H9 (cell line): ENCODE measurements at regions not wholly inside any gene's neighbourhood (a gene's known extent, or its start where the extent isn't known, plus 50 kb on each side); places are given as distances from the start of the nearest gene placed in this dataset.

Experiments used
- DNase-seq: peaks from one replicate; pipeline ENCODE4 v3.0.0-alpha.2; 2017
- H2AFZ ChIP-seq: one replicate; pipeline ENCODE4 v1.6.1; 2013; ENCODE audit warnings: mild to moderate bottlenecking, low read length, control low read depth, moderate library complexity
- H2AK5ac ChIP-seq: 2 replicates; pipeline ENCODE4 v1.6.1; 2013; ENCODE audit warnings: low read length, control low read depth, mixed read lengths; ENCODE audit not compliant: insufficient read length
- H2BK120ac ChIP-seq: one replicate; pipeline ENCODE4 v1.6.1; 2013; ENCODE audit warnings: low read depth, mild to moderate bottlenecking, low read length, control low read depth, inconsistent platforms; ENCODE audit not compliant: poor library complexity, severe bottlenecking
- H2BK12ac ChIP-seq: 2 replicates; pipeline ENCODE4 v1.6.1; 2013; ENCODE audit warnings: low read length, control low read depth, mixed read lengths, low read depth; ENCODE audit not compliant: insufficient read length
- H2BK15ac ChIP-seq: 2 replicates; pipeline ENCODE4 v1.6.1; 2013; ENCODE audit warnings: low read depth, low read length, control low read depth
- H2BK20ac ChIP-seq: one replicate; pipeline ENCODE4 v1.6.1; 2013; ENCODE audit warnings: low read depth, mild to moderate bottlenecking, low read length, control low read depth, inconsistent platforms; ENCODE audit not compliant: poor library complexity, severe bottlenecking
- H2BK5ac ChIP-seq: 2 replicates; pipeline ENCODE4 v1.6.1; 2013; ENCODE audit warnings: low read length, control low read depth, mixed read lengths; ENCODE audit not compliant: insufficient read length
- H3K14ac ChIP-seq: 2 replicates; pipeline ENCODE4 v1.6.1; 2013; ENCODE audit warnings: low read length, control low read depth; ENCODE audit not compliant: insufficient read depth
- H3K18ac ChIP-seq: 2 replicates; pipeline ENCODE4 v1.6.1; 2013; ENCODE audit warnings: low read depth, mild to moderate bottlenecking, mixed read lengths, low read length, control low read depth; ENCODE audit not compliant: insufficient read length
- H3K23ac ChIP-seq: 2 replicates; pipeline ENCODE4 v1.6.1; 2013; ENCODE audit warnings: low read length, control low read depth, mixed read lengths, low read depth; ENCODE audit not compliant: insufficient read length
- H3K23me2 ChIP-seq: 2 replicates; pipeline ENCODE4 v1.6.1; 2013; ENCODE audit warnings: low read depth, mild to moderate bottlenecking, mixed read lengths, low read length, control low read depth; ENCODE audit not compliant: insufficient read length, poor library complexity, severe bottlenecking
- H3K27ac ChIP-seq: 2 replicates; pipeline ENCODE4 v1.5.1; 2013; ENCODE audit warnings: low read length, control low read depth, mixed read lengths, low read depth; ENCODE audit not compliant: insufficient read length
- H3K27me3 ChIP-seq: 2 replicates; pipeline ENCODE4 v1.6.1; 2013; ENCODE audit warnings: low read length, control low read depth, inconsistent platforms; ENCODE audit not compliant: insufficient read depth
- H3K4ac ChIP-seq: 2 replicates; pipeline ENCODE4 v1.6.1; 2013; ENCODE audit warnings: low read depth, mild to moderate bottlenecking, control low read depth, inconsistent platforms, low read length, moderate library complexity
- H3K4me1 ChIP-seq: 2 replicates; pipeline ENCODE4 v1.6.1; 2013; ENCODE audit warnings: low read length, control low read depth, inconsistent platforms; ENCODE audit not compliant: insufficient read depth
- H3K4me2 ChIP-seq: 2 replicates; pipeline ENCODE4 v1.6.1; 2013; ENCODE audit warnings: low read length, control low read depth, mixed read lengths; ENCODE audit not compliant: insufficient read length, insufficient read depth
- H3K56ac ChIP-seq: 2 replicates; pipeline ENCODE4 v1.6.1; 2013; ENCODE audit warnings: low read depth, mild to moderate bottlenecking, mixed read lengths, low read length, control low read depth; ENCODE audit not compliant: insufficient read length
- H3K79me1 ChIP-seq: 2 replicates; pipeline ENCODE4 v1.6.1; 2013; ENCODE audit warnings: low read depth, mild to moderate bottlenecking, moderate library complexity, low read length, control low read depth, inconsistent platforms; ENCODE audit not compliant: insufficient read depth, poor library complexity, severe bottlenecking
- H3K79me2 ChIP-seq: 2 replicates; pipeline ENCODE4 v1.6.1; 2013; ENCODE audit warnings: low read length, control low read depth, inconsistent platforms; ENCODE audit not compliant: insufficient read depth
- H3K9ac ChIP-seq: 2 replicates; pipeline ENCODE4 v1.6.1; 2013; ENCODE audit warnings: low read length, control low read depth, mixed read lengths; ENCODE audit not compliant: insufficient read length; ENCODE audit errors: extremely low read depth
- H3K9me3 ChIP-seq: one replicate; pipeline ENCODE4 v1.6.1; 2013; ENCODE audit warnings: low read depth, low read length, inconsistent platforms; ENCODE audit not compliant: control insufficient read depth
- H3T11ph ChIP-seq: one replicate; pipeline ENCODE4 v1.6.1; 2013; ENCODE audit warnings: mild to moderate bottlenecking, low read length, control low read depth, inconsistent platforms
- H4K20me1 ChIP-seq: one replicate; pipeline ENCODE4 v1.6.1; 2013; ENCODE audit not compliant: control insufficient read depth, insufficient read length, insufficient read depth
- H4K5ac ChIP-seq: 2 replicates; pipeline ENCODE4 v1.6.1; 2013; ENCODE audit warnings: low read depth, mild to moderate bottlenecking, mixed read lengths, low read length, control low read depth; ENCODE audit not compliant: insufficient read length
- H4K8ac ChIP-seq: replicated peaks from 2 replicates; pipeline ENCODE4 v1.6.1; 2013; ENCODE audit warnings: low read length, control low read depth, mixed read lengths, low read depth; ENCODE audit not compliant: insufficient read length
- H4K91ac ChIP-seq: 2 replicates; pipeline ENCODE4 v1.6.1; 2013; ENCODE audit warnings: low read depth, mild to moderate bottlenecking, moderate library complexity, mixed read lengths, low read length, control low read depth; ENCODE audit not compliant: insufficient read length
- H3K27ac Mint-ChIP-seq, 3 experiments: 2 replicates in 2 of 3; 3 replicates in 1 of 3; pipeline ENCODE4 v1.8.0; 2020 to 2021; ENCODE audit warnings: mixed read lengths in 3 of 3, mild to moderate bottlenecking in 1 of 3, moderate library complexity in 1 of 3
- H3K27me3 Mint-ChIP-seq: 2 replicates; pipeline ENCODE4 v1.8.0; 2021; ENCODE audit warnings: low read depth, mild to moderate bottlenecking, moderate library complexity, mixed read lengths
- H3K36me3 Mint-ChIP-seq, 3 experiments: 2 replicates in 2 of 3; 3 replicates in 1 of 3; pipeline ENCODE4 v1.8.0; 2020 to 2021; ENCODE audit warnings: low read depth in 3 of 3, mixed read lengths in 3 of 3; ENCODE audit not compliant: insufficient read depth in 1 of 3
- H3K4me1 Mint-ChIP-seq, 2 experiments: 2 replicates each; pipeline ENCODE4 v1.8.0; 2020; ENCODE audit warnings: mixed read lengths in 2 of 2
- H3K4me3 Mint-ChIP-seq, 2 experiments: 2 replicates in 1 of 2; 3 replicates in 1 of 2; pipeline ENCODE4 v1.8.0; 2020 to 2021; ENCODE audit warnings: mild to moderate bottlenecking in 2 of 2, mixed read lengths in 2 of 2, moderate library complexity in 1 of 2
- H3K9me3 Mint-ChIP-seq, 2 experiments: 2 replicates in 1 of 2; 3 replicates in 1 of 2; pipeline ENCODE4 v1.8.0; 2020; ENCODE audit warnings: mild to moderate bottlenecking in 2 of 2, mixed read lengths in 2 of 2, moderate library complexity in 1 of 2
- CTCF ChIP-seq: fragments of 200-600 bp; sonication (generic); conservative IDR thresholded peaks from 3 replicates; pipeline ENCODE4 v1.8.0; 2021; ENCODE audit warnings: antibody characterized with exemption, mild to moderate bottlenecking
- WGBS: extraction: QIAGEN DNeasy Blood & Tissue Kit; methylation state at CpG from one replicate; pipeline ENCODE4 v1.1.7; 2013; ENCODE audit warnings: missing lambda C conversion rate, low lambda C conversion rate, mixed read lengths; ENCODE audit not compliant: insufficient read length; ENCODE audit errors: extremely low coverage; 5-methylcytosine and 5-hydroxymethylcytosine counted together

- H3K27ac ChIP-seq: no peak overlapping the region
- TF ChIP-seq CTCF: no peak
These were observed 385.6 kb downstream of the PTPRU start for GRCh38 chr1:29621826-29622435.

More at GRCh38 chr1:29621826-29622435, 385.6 kb downstream of the PTPRU start:
- H3K79me2 ChIP-seq: no peaks in the 10 kb centered on the region
- H3K27ac Mint-ChIP-seq: no peak overlapping the region
- no peak overlapping the region for H2BK5ac ChIP-seq
- H3K36me3 Mint-ChIP-seq: 0 out of 7 replicates have a peak, but pooled peaks cover 0 to 2% (median 0%) of the 10 kb centered on the region in 3 experiments
- no peaks in the 10 kb centered on the region for H4K20me1 ChIP-seq
- H2BK20ac ChIP-seq: no peak overlapping the region
- no peak overlapping the region for H3K4ac ChIP-seq
- no peaks in the 10 kb centered on the region for H3K9me3 ChIP-seq
- H3K23me2 ChIP-seq: no peaks in the 10 kb centered on the region
- no peak overlapping the region for H3K4me2 ChIP-seq
- H4K5ac ChIP-seq: no peak overlapping the region
- H3T11ph ChIP-seq: no peak overlapping the region
- H2AK5ac ChIP-seq: no peak overlapping the region
- H3K23ac ChIP-seq: no peak overlapping the region
- no peaks in the 10 kb centered on the region for H3K27me3 ChIP-seq
- no peak overlapping the region for H2BK12ac ChIP-seq
- H3K4me1 ChIP-seq: no peaks in the 10 kb centered on the region
- no CpG with 5 or more reads among the region's 11 CpGs for WGBS
- H3K27me3 Mint-ChIP-seq: 0 out of 2 replicates have a peak, but pooled peaks cover 1% of the 10 kb centered on the region
- H3K18ac ChIP-seq: no peak overlapping the region
- H3K9ac ChIP-seq: no peak overlapping the region
- no peak overlapping the region for H2AFZ ChIP-seq
- H2BK120ac ChIP-seq: no peak overlapping the region
- no peaks in the 10 kb centered on the region for H3K79me1 ChIP-seq
- no peak overlapping the region for H3K4me3 Mint-ChIP-seq
- DNase-seq: no peak
- no peak overlapping the region for H3K56ac ChIP-seq
- H3K4me1 Mint-ChIP-seq: peaks cover 0 to 3% of the 10 kb centered on the region in 2 experiments; a peak in 2 of 4 replicates
- no peak overlapping the region for H3K14ac ChIP-seq
- no peak overlapping the region for H2BK15ac ChIP-seq
- no peaks in the 10 kb centered on the region for H3K9me3 Mint-ChIP-seq
- no peak overlapping the region for H4K91ac ChIP-seq
- H4K8ac ChIP-seq: no peak overlapping the region
